ENCODE measurements at regions not wholly inside any gene's neighbourhood (a gene's known extent, or its start where the extent isn't known, plus 50 kb on each side); places are given as distances from the start of the nearest gene placed in this dataset.
A peak's percentile ranks its signal among the peaks of the same experiment; 100 is the strongest.
"Not testable (repeated sequence)": the region's sequence is repeated elsewhere in the genome, so short reads cannot be mapped to it uniquely, and the experiment has no call there.

DNA sequence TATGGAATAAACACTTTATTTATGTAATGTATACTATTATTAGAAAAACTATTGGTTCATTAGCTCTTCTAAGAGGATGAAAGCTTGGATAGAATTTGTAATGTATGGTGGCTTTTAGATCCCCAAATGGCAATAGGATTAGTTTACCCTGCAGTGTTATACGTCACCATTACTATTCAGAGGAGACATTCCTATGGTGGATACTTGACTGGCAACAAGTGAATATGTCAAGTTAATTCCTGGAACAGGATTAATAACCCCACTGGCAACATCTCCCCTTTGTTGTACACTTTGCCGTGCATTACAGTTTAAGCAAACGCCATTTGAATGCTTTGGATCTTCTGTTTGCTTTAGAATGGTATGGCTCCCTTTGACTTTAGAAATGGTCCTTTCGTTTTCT, 420.3 kb downstream of the FAM47B start:
- H3K36me3 ChIP-seq = no peaks in the 10 kb centered on the region
- no peak for DNase-seq
- H3K4me1 ChIP-seq = no peaks in the 10 kb centered on the region
- no peaks in the 10 kb centered on the region for H3K9me3 ChIP-seq
- 54 to 59% methylated on average over 4 of the region's 4 CpGs for WGBS, 2 donors
- no peak overlapping the region for H3K27ac ChIP-seq
- TF ChIP-seq, protein P1, sequence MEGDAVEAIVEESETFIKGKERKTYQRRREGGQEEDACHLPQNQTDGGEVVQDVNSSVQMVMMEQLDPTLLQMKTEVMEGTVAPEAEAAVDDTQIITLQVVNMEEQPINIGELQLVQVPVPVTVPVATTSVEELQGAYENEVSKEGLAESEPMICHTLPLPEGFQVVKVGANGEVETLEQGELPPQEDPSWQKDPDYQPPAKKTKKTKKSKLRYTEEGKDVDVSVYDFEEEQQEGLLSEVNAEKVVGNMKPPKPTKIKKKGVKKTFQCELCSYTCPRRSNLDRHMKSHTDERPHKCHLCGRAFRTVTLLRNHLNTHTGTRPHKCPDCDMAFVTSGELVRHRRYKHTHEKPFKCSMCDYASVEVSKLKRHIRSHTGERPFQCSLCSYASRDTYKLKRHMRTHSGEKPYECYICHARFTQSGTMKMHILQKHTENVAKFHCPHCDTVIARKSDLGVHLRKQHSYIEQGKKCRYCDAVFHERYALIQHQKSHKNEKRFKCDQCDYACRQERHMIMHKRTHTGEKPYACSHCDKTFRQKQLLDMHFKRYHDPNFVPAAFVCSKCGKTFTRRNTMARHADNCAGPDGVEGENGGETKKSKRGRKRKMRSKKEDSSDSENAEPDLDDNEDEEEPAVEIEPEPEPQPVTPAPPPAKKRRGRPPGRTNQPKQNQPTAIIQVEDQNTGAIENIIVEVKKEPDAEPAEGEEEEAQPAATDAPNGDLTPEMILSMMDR (IDR thresholded peaks at IDR 0.05) = no peak
- TF ChIP-seq POLR2A (IDR thresholded peaks at IDR 0.05) = no peak
- H3K27me3 ChIP-seq = no peaks in the 10 kb centered on the region
- intact Hi-C loops (cut with DNase I) = no loop called here
- no peak overlapping the region for H3K4me3 ChIP-seq

DNA sequence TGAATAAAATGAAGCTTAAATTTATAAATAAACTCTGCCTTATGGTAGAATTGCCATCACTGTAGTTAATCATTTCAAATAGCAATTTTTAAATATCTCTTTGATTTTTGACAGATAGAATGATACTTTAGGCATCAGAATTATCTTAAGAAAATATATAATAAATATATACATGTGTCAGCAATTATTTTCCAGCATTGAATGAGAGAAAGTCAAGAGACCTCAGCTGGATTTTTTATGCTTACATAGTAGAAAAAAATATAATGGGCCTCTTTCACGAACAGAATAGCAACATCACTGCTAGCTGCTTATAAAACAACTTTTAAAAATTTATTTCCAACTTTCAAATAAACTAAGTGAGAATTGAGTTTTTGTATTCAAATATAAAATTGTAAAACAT, 424.0 kb upstream of the MAGEB16 start:
- intact Hi-C loops (cut with DNase I) = no loop called here
- 28 to 59% methylated on average over 1 of the region's 1 CpG for WGBS, 2 donors
- no peak for TF ChIP-seq POLR2A (IDR thresholded peaks at IDR 0.05)
- TF ChIP-seq, protein P1 (IDR thresholded peaks at IDR 0.05) = no peak
- Histone ChIP-seq H3K4me1 (no peaks in the 10 kb centered on the region), H3K27ac (no peak overlapping the region), H3K4me3 (no peak overlapping the region), H3K36me3 (no peaks in the 10 kb centered on the region), H3K9me3 (no peaks in the 10 kb centered on the region), H3K27me3 (no peaks in the 10 kb centered on the region)
- DNase-seq = no peak

DNA sequence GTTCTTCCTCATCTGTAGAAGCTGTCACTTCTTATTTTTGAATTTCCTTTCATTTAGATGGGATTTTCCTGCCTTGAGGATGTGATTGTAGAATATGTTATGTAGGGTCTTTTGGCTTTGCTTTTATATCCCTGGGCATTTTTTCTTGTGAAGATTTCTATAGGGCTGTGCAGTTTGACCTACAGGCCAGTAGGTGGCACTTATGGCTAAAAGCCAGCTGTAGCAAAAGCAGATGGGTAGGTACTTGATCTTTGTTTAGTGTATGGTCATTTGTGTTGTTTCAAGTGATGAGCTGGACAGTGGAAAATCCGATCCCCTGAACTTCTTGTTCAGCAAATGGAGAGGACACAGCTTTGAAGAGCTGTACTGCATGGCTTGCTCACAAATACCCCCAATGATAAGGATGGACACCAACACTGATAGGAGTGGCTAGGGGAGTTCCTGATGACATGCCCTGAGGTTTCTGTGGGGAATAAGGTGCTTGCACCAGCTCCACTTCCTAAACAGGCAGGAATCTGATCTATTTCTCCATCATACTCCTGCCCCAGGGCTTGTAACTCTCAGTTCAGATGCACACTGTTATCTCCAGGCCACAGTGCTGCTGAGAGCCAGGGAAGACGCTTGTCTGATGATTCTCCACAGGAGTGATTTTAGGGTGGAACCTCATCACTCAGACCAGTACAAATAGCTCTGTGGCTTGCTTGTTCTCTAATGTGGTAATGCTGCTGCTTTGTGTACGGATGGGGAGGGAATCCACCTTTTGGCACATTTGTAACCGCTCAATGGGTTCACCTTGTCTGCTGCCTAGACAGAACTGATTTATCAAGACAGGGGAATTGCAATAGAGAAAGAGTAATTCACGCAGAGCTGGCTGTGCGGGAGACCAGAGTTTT, 417.1 kb upstream of the MAGEB16 start:
- no peaks in the 10 kb centered on the region for H3K27me3 ChIP-seq
- no peaks in the 10 kb centered on the region for H3K4me1 ChIP-seq
- H3K4me3 ChIP-seq = no peak overlapping the region
- intact Hi-C loops (cut with DNase I) = no loop called here
- no peak for DNase-seq
- no peak for TF ChIP-seq POLR2A (IDR thresholded peaks at IDR 0.05)
- TF ChIP-seq, protein P1 (IDR thresholded peaks at IDR 0.05) = peak in 5 of 6 experiments; percentile 43 to 62 (median 55)
- no peaks in the 10 kb centered on the region for H3K9me3 ChIP-seq
- no peak overlapping the region for H3K27ac ChIP-seq
- H3K36me3 ChIP-seq = no peaks in the 10 kb centered on the region
- WGBS, 2 donors = 65 to 79% methylated on average over 5 to 6 of the region's 6 CpGs

DNA sequence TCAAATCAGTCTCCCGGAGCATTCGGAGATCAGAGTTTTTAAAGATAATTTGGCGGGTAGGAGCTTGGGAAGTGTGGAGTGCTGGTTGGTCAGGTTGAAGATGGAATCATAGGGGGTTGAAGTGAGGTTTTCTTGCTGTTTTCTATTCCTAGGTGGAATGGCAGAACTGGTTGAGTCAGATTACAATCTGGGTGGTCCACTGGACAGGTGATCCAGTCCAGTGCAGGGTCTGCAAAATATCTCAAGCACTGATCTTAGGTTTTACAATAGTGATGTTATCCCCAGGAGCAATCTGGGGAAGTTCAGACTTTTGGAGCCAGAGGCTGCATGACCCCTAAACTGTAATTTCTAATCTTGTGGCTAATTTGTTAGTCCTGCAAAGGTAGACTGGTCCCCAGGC, 416.4 kb upstream of the MAGEB16 start:
- H3K9me3 ChIP-seq; H3K4me1 ChIP-seq; H3K36me3 ChIP-seq; DNase-seq; H3K4me3 ChIP-seq; H3K27me3 ChIP-seq; H3K27ac ChIP-seq; intact Hi-C loops (cut with DNase I): not testable (repeated sequence)
- WGBS, 2 donors = 93 to 94% methylated on average over 3 of the region's 3 CpGs

DNA sequence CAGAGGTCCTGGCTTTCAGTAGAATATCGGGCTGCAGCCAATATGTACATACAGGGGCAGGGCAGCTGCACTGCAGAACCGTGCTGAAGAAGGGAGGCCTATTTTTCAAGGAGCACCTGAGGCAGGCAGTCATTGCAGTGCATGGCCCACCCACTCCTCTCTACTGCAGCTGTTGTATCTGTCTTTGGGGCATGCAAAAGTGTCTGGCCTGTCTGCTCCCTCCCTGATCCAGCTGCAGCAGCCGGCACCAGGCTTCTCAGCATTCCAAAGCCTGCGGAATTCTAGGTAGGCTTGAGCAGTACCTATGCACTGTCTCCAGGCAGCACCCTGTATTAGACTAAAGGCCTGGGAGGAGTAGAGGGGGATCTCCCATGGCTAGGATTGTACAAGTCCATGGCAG, 415.2 kb upstream of the MAGEB16 start:
- Histone ChIP-seq H3K27me3 (no peaks in the 10 kb centered on the region), H3K27ac (no peak overlapping the region), H3K4me3 (no peak overlapping the region), H3K9me3 (no peaks in the 10 kb centered on the region), H3K4me1 (no peaks in the 10 kb centered on the region), H3K36me3 (no peaks in the 10 kb centered on the region)
- 60% methylated on average over 1 of the region's 4 CpGs; no CpG with 5 or more reads in 1 of the 2 donors for WGBS, 2 donors
- intact Hi-C loops (cut with DNase I) = no loop called here
- no peak for DNase-seq
- TF ChIP-seq, protein P1 (IDR thresholded peaks at IDR 0.05) = no peak
- no peak for TF ChIP-seq POLR2A (IDR thresholded peaks at IDR 0.05)
